SU-DHL-6 (cell line): ENCODE measurements at regions not wholly inside any gene's neighbourhood (a gene's known extent, or its start where the extent isn't known, plus 50 kb on each side); places are given as distances from the start of the nearest gene placed in this dataset.

Experiments used
- CTCF ChIP-seq: fragments of 200-600 bp; sonication (generic); IDR thresholded peaks from one replicate; pipeline ENCODE4 v1.5.1; 2017; ENCODE audit warnings: antibody characterized with exemption, mild to moderate bottlenecking, low read length, moderate library complexity; ENCODE audit not compliant: insufficient read depth, poor library complexity, severe bottlenecking
- EZH2phosphoT487 ChIP-seq: fragments of 200-600 bp; sonication (generic), shearing (Covaris generic); conservative IDR thresholded peaks from 2 replicates; pipeline ENCODE4 v1.6.1; 2018; ENCODE audit warnings: mild to moderate bottlenecking, antibody characterized with exemption, low read length, moderate library complexity, mixed read lengths

- TF ChIP-seq CTCF (no peak), EZH2phosphoT487 (no peak)
Observed at GRCh38 chr13:54287062-54287764, 1258.6 kb downstream of the OLFM4 start.
